ENCODE measurements at regions not wholly inside any gene's neighbourhood (a gene's known extent, or its start where the extent isn't known, plus 50 kb on each side); places are given as distances from the start of the nearest gene placed in this dataset.
"Not testable (repeated sequence)": the region's sequence is repeated elsewhere in the genome, so short reads cannot be mapped to it uniquely, and the experiment has no call there.

GRCh38 chr2:111596808-111597705 is 286.9 kb downstream of the ANAPC1 start:
- DNase-seq: not testable (repeated sequence)

GRCh38 chr2:111598944-111599343 is 285.0 kb downstream of the ANAPC1 start:
- DNase-seq: not testable (repeated sequence)

GRCh38 chr2:111602259-111602658 is 281.7 kb downstream of the ANAPC1 start:
- not testable (repeated sequence) for DNase-seq

GRCh38 chr2:111605798-111606197 is 278.2 kb downstream of the ANAPC1 start:
- not testable (repeated sequence) for DNase-seq

- DNase-seq: not testable (repeated sequence)
Measured at GRCh38 chr2:111606632-111607031, 277.4 kb downstream of the ANAPC1 start.

- DNase-seq: not testable (repeated sequence)
Measured at GRCh38 chr2:111609146-111609844, 274.7 kb downstream of the ANAPC1 start.

- DNase-seq: not testable (repeated sequence)
Measured at GRCh38 chr2:111610035-111610434, 274.0 kb downstream of the ANAPC1 start.

- DNase-seq: no peak
Measured at GRCh38 chr2:111616651-111617218, 267.3 kb downstream of the ANAPC1 start.

GRCh38 chr2:111617299-111618225 is 266.4 kb downstream of the ANAPC1 start:
- DNase-seq: no peak

- DNase-seq: no peak
Measured at GRCh38 chr2:111618226-111618977, 265.6 kb downstream of the ANAPC1 start.

GRCh38 chr2:111618978-111619902 is 264.8 kb downstream of the ANAPC1 start:
- DNase-seq: no peak

- no peak for DNase-seq
Measured at GRCh38 chr2:111620281-111620680, 263.7 kb downstream of the ANAPC1 start.

- DNase-seq: no peak
Measured at GRCh38 chr2:111622859-111623258, 261.1 kb downstream of the ANAPC1 start.

- no peak for DNase-seq
Measured at GRCh38 chr2:111623380-111623779, 260.6 kb downstream of the ANAPC1 start.

- DNase-seq: no peak
Measured at GRCh38 chr2:111624411-111625156, 259.4 kb downstream of the ANAPC1 start.

GRCh38 chr2:111625157-111625537 is 258.8 kb downstream of the ANAPC1 start:
- not testable (repeated sequence) for DNase-seq

GRCh38 chr2:111626037-111626864 is 257.7 kb downstream of the ANAPC1 start:
- DNase-seq: no peak

- DNase-seq: no peak
Measured at GRCh38 chr2:111626865-111627163, 257.2 kb downstream of the ANAPC1 start.

GRCh38 chr2:111627256-111627655 is 256.7 kb downstream of the ANAPC1 start:
- DNase-seq: no peak
